ENCODE measurements at regions not wholly inside any gene's neighbourhood (a gene's known extent, or its start where the extent isn't known, plus 50 kb on each side); places are given as distances from the start of the nearest gene placed in this dataset.

DNA sequence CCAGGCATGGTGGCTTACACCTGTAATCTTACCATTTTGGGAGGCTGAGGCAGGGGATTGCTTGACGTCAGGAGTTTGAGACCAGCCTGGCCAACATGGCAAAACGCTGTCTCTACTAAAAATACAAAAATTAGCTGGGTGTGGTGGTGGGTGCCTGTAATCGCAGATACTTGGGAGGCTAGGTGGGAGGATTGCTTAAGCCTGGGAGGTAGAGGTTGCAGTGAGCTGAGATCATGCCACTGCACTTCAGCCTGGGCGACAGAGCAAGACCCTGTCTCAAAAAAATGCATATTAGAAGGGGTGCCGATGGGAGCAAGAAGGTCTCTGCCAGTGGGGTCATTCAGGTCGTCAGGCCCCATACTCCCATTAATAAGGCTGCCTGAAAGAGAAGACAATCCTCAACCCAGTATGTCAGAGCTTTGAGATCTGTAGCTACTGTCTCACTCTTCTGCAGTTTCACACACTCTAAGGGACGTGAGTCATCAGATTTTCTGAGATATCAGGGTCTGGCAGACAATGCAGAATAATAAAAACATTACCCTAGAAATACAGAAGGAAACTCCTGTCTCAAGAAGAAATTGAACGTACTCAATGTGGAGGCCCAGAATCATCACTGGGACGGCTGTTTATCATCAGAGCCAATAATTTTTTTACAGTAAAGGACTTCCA is 176.7 kb upstream of the FAT1 start:
- Histone ChIP-seq H3K4me3 (ENCODE audit: low read depth in 1 of 2, low read length in 2 of 2) (no peak overlapping the region), H3K9ac (ENCODE audit: low read length) (no peak overlapping the region), H3K4me1 (ENCODE audit: insufficient read depth, low read length) (peaks cover 12% of the 10 kb centered on the region), H3K9me3 (ENCODE audit: low read length) (no peaks in the 10 kb centered on the region), H3K27ac (ENCODE audit: low read depth, low read length) (no peak overlapping the region), H3K36me3 (ENCODE audit: insufficient read depth, low read length) (no peaks in the 10 kb centered on the region), H3K27me3 (ENCODE audit: control insufficient read depth in 1 of 2, insufficient read depth in 2 of 2, low read length in 2 of 2) (no peaks in the 10 kb centered on the region)

DNA sequence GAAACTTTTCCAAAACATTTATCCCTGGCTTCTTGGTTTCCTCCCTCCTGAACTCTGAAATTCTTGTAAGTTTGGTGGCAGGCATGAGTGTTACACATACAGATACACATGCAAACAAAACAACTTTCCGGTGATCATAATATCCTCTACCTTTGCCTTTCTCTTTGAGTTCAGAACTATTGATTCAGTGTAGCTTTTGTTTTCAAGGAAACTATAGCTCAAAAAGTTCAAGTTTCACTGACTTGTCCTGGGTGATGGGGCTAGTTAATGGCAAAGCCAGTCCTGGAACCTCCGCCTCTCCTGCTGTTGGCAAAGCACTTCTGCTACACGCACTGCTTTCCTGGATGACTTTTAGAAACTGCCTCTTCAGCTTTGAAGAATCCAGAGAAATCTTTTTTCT is 177.3 kb upstream of the FAT1 start:
- no peak overlapping the region for H3K27ac ChIP-seq (ENCODE audit: low read depth, low read length)
- H3K9ac ChIP-seq (ENCODE audit: low read length): no peak overlapping the region
- H3K4me1 ChIP-seq (ENCODE audit: insufficient read depth, low read length): peaks cover 12% of the 10 kb centered on the region
- no peak overlapping the region for H3K4me3 ChIP-seq (ENCODE audit: low read depth in 1 of 2, low read length in 2 of 2)
- H3K36me3 ChIP-seq (ENCODE audit: insufficient read depth, low read length): no peaks in the 10 kb centered on the region
- H3K27me3 ChIP-seq (ENCODE audit: control insufficient read depth in 1 of 2, insufficient read depth in 2 of 2, low read length in 2 of 2): no peaks in the 10 kb centered on the region
- no peaks in the 10 kb centered on the region for H3K9me3 ChIP-seq (ENCODE audit: low read length)

DNA sequence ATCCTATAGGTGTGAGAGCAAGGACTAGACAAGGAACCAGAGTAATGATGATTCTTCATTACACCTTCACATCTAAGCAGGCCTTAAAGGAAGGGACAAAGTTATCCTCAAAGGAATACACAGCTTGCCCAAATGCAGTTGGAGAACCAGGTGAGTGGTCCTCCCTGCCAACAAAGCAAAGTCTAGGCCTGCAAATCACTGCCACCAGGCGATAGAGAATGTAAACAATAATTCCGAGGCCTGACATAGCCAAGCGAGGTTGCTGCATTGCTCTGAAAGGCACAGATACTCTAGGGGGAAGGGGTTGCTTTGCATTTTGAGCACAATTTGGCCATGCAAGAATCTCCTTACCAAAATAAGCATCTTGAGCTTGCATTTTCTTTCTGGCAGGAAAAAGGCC is 178.2 kb upstream of the FAT1 start:
- H3K27ac ChIP-seq (ENCODE audit: low read depth, low read length): no peak overlapping the region
- H3K9ac ChIP-seq (ENCODE audit: low read length): no peak overlapping the region
- H3K4me3 ChIP-seq (ENCODE audit: low read depth in 1 of 2, low read length in 2 of 2): no peak overlapping the region
- no peaks in the 10 kb centered on the region for H3K9me3 ChIP-seq (ENCODE audit: low read length)
- H3K4me1 ChIP-seq (ENCODE audit: insufficient read depth, low read length): peaks cover 12% of the 10 kb centered on the region
- H3K36me3 ChIP-seq (ENCODE audit: insufficient read depth, low read length): no peaks in the 10 kb centered on the region
- no peaks in the 10 kb centered on the region for H3K27me3 ChIP-seq (ENCODE audit: control insufficient read depth in 1 of 2, insufficient read depth in 2 of 2, low read length in 2 of 2)

DNA sequence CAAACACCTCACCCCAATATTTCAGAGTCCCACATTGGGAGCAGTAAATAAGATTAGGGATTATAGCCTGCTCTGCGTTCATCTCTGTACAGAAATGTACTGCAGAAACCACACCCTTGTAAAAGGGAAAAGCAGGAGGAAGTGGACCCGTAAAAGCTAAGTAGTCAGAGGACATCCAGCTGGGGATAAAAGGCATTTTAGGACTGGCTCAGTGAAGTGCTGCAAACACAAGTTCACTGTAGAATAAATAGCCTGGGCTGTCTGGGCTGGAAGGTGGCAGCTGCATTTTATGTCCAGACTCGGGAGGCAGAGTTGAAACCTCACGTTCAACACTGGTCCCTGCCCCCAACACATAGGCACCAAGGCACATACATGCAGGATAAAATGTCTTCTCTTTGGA is 178.7 kb upstream of the FAT1 start:
- Histone ChIP-seq H3K9ac (ENCODE audit: low read length) (no peak overlapping the region), H3K27me3 (ENCODE audit: control insufficient read depth in 1 of 2, insufficient read depth in 2 of 2, low read length in 2 of 2) (no peaks in the 10 kb centered on the region), H3K27ac (ENCODE audit: low read depth, low read length) (no peak overlapping the region), H3K36me3 (ENCODE audit: insufficient read depth, low read length) (no peaks in the 10 kb centered on the region), H3K9me3 (ENCODE audit: low read length) (no peaks in the 10 kb centered on the region), H3K4me3 (ENCODE audit: low read depth in 1 of 2, low read length in 2 of 2) (no peak overlapping the region), H3K4me1 (ENCODE audit: insufficient read depth, low read length) (peaks cover 12% of the 10 kb centered on the region)

DNA sequence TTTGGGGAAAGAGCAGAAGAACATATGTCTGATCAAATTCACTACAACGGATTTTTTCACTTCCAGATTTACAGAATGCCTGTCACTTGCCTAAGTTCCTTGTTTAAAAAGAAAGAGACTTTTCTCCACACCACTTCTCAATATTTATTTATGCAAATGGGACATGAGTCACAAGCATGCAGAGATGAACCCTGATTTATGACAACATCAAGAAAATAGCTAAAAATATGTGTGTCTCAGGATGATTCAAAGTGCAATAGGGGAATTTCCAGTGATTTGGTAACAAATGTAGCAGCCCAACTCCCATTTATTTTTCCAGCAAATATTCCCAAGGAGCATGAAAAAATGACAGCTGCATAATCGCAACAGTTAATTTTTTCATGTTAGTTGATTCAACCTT is 180.4 kb upstream of the FAT1 start:
- no peaks in the 10 kb centered on the region for H3K36me3 ChIP-seq (ENCODE audit: insufficient read depth, low read length)
- H3K9ac ChIP-seq (ENCODE audit: low read length): no peak overlapping the region
- H3K9me3 ChIP-seq (ENCODE audit: low read length): no peaks in the 10 kb centered on the region
- no peak overlapping the region for H3K27ac ChIP-seq (ENCODE audit: low read depth, low read length)
- no peaks in the 10 kb centered on the region for H3K27me3 ChIP-seq (ENCODE audit: control insufficient read depth in 1 of 2, insufficient read depth in 2 of 2, low read length in 2 of 2)
- no peak overlapping the region for H3K4me3 ChIP-seq (ENCODE audit: low read depth in 1 of 2, low read length in 2 of 2)
- peaks cover 12% of the 10 kb centered on the region for H3K4me1 ChIP-seq (ENCODE audit: insufficient read depth, low read length)

DNA sequence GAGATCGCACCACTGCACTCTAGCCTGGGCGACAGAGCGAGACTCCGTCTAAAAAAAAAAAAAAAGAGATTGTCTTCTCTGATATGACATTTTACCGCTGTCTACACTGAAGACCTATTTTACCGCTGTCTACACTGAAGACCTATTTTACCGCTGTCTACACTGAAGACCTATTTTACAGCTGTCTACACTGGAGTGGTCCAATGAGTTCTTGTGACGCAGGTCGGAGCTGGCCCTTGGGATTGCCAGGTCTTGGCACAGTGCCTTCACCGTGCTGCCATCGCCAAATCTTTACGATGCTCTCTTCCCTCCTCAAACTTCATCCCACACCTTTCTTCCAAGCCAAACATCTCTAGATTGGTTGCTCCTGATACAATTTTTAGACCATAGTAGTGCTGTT is 183.1 kb upstream of the FAT1 start:
- Histone ChIP-seq H3K9ac (ENCODE audit: low read length) (no peak overlapping the region), H3K36me3 (ENCODE audit: insufficient read depth, low read length) (no peaks in the 10 kb centered on the region), H3K4me3 (ENCODE audit: low read depth in 1 of 2, low read length in 2 of 2) (no peak overlapping the region), H3K27ac (ENCODE audit: low read depth, low read length) (no peak overlapping the region), H3K4me1 (ENCODE audit: insufficient read depth, low read length) (peaks cover 12% of the 10 kb centered on the region), H3K27me3 (ENCODE audit: control insufficient read depth in 1 of 2, insufficient read depth in 2 of 2, low read length in 2 of 2) (no peaks in the 10 kb centered on the region), H3K9me3 (ENCODE audit: low read length) (no peaks in the 10 kb centered on the region)

DNA sequence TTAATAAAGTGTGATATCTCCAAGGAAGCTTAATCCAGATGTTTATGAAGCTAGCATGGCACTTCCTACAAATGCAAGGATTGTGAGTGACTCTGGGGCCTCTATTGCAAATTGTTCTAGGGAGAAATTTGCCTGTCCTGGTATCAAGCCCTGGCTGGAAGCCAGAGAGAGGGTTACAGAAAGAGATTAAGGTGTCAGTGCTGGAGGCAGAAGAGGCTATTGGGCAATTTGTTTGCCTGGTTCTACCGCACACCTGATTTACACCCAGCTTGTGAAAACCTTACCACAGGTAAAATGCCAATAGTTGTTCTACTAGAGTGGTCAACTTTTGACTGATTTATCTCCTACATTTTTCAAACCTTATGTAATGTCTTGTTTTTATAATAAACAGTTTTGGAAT is 186.7 kb upstream of the FAT1 start:
- H3K27ac ChIP-seq (ENCODE audit: low read depth, low read length): no peak overlapping the region
- H3K4me1 ChIP-seq (ENCODE audit: insufficient read depth, low read length): no peaks in the 10 kb centered on the region
- H3K9ac ChIP-seq (ENCODE audit: low read length): no peak overlapping the region
- no peak overlapping the region for H3K4me3 ChIP-seq (ENCODE audit: low read depth in 1 of 2, low read length in 2 of 2)
- no peaks in the 10 kb centered on the region for H3K27me3 ChIP-seq (ENCODE audit: control insufficient read depth in 1 of 2, insufficient read depth in 2 of 2, low read length in 2 of 2)
- H3K36me3 ChIP-seq (ENCODE audit: insufficient read depth, low read length): no peaks in the 10 kb centered on the region
- no peaks in the 10 kb centered on the region for H3K9me3 ChIP-seq (ENCODE audit: low read length)

DNA sequence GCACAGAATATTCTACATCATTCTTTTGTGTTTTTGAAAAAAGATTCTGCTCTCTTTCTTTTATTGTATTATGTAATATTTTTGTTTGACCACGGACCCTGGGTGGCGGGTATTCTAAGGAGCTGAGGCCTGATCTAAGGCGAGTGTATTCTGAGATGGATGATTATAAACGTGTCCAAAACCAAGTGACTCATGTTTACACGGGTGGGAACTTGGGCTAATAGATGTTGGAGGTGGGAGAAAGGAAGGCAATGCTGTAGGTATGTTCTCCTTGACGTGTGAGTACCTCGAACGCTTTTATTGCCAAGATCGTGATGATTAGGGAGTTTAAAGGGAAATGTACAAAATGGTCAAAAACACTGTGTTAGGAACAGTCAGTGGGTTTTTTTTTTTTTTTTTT is 188.9 kb upstream of the FAT1 start:
- Histone ChIP-seq H3K4me3 (ENCODE audit: low read depth in 1 of 2, low read length in 2 of 2) (no peak overlapping the region), H3K36me3 (ENCODE audit: insufficient read depth, low read length) (no peaks in the 10 kb centered on the region), H3K9me3 (ENCODE audit: low read length) (no peaks in the 10 kb centered on the region), H3K4me1 (ENCODE audit: insufficient read depth, low read length) (peaks cover 7% of the 10 kb centered on the region), H3K27ac (ENCODE audit: low read depth, low read length) (no peak overlapping the region), H3K9ac (ENCODE audit: low read length) (no peak overlapping the region), H3K27me3 (ENCODE audit: control insufficient read depth in 1 of 2, insufficient read depth in 2 of 2, low read length in 2 of 2) (no peaks in the 10 kb centered on the region)

DNA sequence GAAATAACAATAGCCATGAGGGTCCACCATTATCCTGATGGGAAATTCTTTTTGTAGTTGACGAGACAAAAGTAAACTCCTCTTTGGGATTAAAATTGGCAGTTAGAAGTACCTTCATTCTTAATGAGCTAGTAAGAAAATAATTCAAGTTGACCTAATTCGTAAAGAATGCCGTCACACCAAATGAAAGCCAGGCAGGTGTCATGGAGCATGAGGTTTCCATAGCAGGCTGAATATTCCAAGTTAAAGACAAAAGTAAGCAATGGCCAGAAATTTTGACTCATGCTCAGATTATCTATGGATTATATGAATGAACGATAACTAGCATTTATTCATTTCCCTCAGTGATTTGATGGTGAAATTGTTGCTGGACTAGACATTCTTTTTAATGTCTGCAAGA is 192.2 kb upstream of the FAT1 start:
- no peaks in the 10 kb centered on the region for H3K9me3 ChIP-seq (ENCODE audit: low read length)

DNA sequence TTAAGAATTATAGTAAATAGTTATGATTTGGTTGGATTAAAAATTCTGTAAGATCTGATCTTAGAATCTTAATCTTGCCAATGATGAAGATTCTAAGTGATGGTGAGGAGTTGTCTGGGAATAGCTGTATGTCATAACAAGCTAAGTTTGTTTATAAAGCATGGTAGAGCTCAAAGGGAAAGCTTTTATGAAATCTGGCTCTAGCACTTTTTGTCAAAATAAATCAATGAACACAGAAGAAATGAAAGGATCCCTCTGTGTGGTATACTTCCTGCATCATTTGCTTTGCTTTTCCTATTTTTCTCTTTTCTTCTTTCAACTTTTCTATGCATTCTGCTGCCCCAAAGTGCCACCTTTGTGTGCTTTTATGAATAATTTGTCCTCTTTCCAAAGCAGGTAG is 193.5 kb upstream of the FAT1 start:
- Histone ChIP-seq H3K4me3 (ENCODE audit: low read depth in 1 of 2, low read length in 2 of 2) (no peak overlapping the region), H3K9me3 (ENCODE audit: low read length) (no peaks in the 10 kb centered on the region), H3K9ac (ENCODE audit: low read length) (no peak overlapping the region), H3K27ac (ENCODE audit: low read depth, low read length) (no peak overlapping the region), H3K27me3 (ENCODE audit: control insufficient read depth in 1 of 2, insufficient read depth in 2 of 2, low read length in 2 of 2) (no peaks in the 10 kb centered on the region), H3K36me3 (ENCODE audit: insufficient read depth, low read length) (no peaks in the 10 kb centered on the region), H3K4me1 (ENCODE audit: insufficient read depth, low read length) (peaks cover 37% of the 10 kb centered on the region)

More for the DNA sequence above, 192.2 kb upstream of the FAT1 start:
- no peaks in the 10 kb centered on the region for H3K27me3 ChIP-seq (ENCODE audit: control insufficient read depth in 1 of 2, insufficient read depth in 2 of 2, low read length in 2 of 2)
- H3K27ac ChIP-seq (ENCODE audit: low read depth, low read length): no peak overlapping the region
- no peaks in the 10 kb centered on the region for H3K36me3 ChIP-seq (ENCODE audit: insufficient read depth, low read length)
- peaks cover 34% of the 10 kb centered on the region for H3K4me1 ChIP-seq (ENCODE audit: insufficient read depth, low read length)
- H3K4me3 ChIP-seq (ENCODE audit: low read depth in 1 of 2, low read length in 2 of 2): no peak overlapping the region
- H3K9ac ChIP-seq (ENCODE audit: low read length): no peak overlapping the region

DNA sequence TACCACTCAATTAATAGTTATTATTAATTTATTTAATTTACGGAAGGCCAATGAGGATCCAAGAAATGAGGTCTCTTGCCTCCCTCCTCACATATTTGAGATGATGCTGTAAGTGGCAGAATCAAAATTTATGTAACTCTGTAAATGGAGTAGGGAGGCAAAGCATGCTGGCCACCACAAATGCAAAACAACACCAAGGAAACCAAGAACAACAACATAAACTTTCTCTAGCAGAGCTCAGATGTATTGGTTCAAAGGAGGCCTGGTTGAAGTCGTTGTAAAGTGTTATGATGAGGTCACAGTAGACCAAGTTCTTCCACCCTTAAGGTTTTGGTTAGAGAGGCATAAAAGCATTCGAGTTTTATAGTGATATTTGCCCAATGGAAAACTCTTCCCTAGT is 194.8 kb upstream of the FAT1 start:
- Histone ChIP-seq H3K4me1 (ENCODE audit: insufficient read depth, low read length) (peaks cover 37% of the 10 kb centered on the region), H3K4me3 (ENCODE audit: low read depth in 1 of 2, low read length in 2 of 2) (no peak overlapping the region), H3K27ac (ENCODE audit: low read depth, low read length) (peak overlapping the region; percentile 49), H3K9ac (ENCODE audit: low read length) (no peak overlapping the region), H3K27me3 (ENCODE audit: control insufficient read depth in 1 of 2, insufficient read depth in 2 of 2, low read length in 2 of 2) (no peaks in the 10 kb centered on the region), H3K9me3 (ENCODE audit: low read length) (no peaks in the 10 kb centered on the region), H3K36me3 (ENCODE audit: insufficient read depth, low read length) (no peaks in the 10 kb centered on the region)

DNA sequence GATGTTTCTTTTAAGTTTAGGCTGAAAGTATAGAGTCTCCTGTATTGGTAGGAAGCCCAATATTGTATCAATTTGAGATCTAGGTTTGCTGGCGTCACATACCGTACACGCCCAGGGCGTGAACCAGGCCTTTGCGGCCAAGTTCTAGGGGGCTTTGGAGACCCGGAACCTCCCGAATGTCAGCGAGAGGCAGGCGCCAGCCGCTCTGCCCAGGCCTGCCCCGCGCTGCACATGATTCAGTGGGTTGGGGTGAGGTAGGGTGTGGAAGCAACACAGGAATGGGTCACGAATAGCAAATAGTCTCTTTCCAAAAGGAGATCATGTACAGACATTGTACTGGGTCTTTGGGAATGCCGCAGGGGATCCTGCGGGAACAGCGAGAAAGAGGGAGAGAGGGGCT is 195.7 kb upstream of the FAT1 start:
- Histone ChIP-seq H3K9me3 (ENCODE audit: low read length) (no peaks in the 10 kb centered on the region), H3K36me3 (ENCODE audit: insufficient read depth, low read length) (no peaks in the 10 kb centered on the region), H3K27me3 (ENCODE audit: control insufficient read depth in 1 of 2, insufficient read depth in 2 of 2, low read length in 2 of 2) (no peaks in the 10 kb centered on the region), H3K9ac (ENCODE audit: low read length) (no peak overlapping the region), H3K4me3 (ENCODE audit: low read depth in 1 of 2, low read length in 2 of 2) (no peak overlapping the region), H3K4me1 (ENCODE audit: insufficient read depth, low read length) (peaks cover 37% of the 10 kb centered on the region), H3K27ac (ENCODE audit: low read depth, low read length) (peak overlapping the region; percentile 49)
